ENCODE measurements at regions not wholly inside any gene's neighbourhood (a gene's known extent, or its start where the extent isn't known, plus 50 kb on each side); places are given as distances from the start of the nearest gene placed in this dataset.

DNA sequence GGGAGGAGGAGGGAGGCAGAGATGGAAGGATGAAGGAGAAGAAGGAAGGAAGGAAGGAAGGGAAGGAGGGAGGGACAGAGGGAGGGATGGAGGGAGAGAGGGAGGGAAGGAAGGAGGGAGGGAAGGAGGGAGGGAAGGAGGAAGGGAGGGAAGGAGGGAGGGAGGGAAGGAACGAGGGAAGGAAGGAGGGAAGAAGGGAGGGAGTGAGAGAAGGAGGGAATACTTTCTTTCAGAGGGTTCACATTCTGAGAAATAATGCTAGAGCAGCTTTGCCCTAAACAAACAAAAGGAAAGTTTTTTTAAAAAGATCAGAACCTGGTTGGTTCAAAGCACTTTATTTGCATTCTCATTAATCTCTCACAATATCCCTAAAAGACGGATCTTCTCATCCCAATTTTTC, 96.1 kb upstream of the NXT1 start:
- WGBS, 2 donors, result 49 to 55% methylated on average over 2 of the region's 2 CpGs
- no peak for DNase-seq (ENCODE audit: low spot score in 2 of 2)
- H3K4me3 ChIP-seq (ENCODE audit: low read depth, poor library complexity, severe bottlenecking), result no peak overlapping the region
- TF ChIP-seq POLR2A (IDR thresholded peaks at IDR 0.05), result no peak
- TF ChIP-seq, protein P1, sequence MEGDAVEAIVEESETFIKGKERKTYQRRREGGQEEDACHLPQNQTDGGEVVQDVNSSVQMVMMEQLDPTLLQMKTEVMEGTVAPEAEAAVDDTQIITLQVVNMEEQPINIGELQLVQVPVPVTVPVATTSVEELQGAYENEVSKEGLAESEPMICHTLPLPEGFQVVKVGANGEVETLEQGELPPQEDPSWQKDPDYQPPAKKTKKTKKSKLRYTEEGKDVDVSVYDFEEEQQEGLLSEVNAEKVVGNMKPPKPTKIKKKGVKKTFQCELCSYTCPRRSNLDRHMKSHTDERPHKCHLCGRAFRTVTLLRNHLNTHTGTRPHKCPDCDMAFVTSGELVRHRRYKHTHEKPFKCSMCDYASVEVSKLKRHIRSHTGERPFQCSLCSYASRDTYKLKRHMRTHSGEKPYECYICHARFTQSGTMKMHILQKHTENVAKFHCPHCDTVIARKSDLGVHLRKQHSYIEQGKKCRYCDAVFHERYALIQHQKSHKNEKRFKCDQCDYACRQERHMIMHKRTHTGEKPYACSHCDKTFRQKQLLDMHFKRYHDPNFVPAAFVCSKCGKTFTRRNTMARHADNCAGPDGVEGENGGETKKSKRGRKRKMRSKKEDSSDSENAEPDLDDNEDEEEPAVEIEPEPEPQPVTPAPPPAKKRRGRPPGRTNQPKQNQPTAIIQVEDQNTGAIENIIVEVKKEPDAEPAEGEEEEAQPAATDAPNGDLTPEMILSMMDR (IDR thresholded peaks at IDR 0.05), result no peak
- intact Hi-C loops (cut with DNase I; ENCODE audit: low total_unique reads), result no loop called here

DNA sequence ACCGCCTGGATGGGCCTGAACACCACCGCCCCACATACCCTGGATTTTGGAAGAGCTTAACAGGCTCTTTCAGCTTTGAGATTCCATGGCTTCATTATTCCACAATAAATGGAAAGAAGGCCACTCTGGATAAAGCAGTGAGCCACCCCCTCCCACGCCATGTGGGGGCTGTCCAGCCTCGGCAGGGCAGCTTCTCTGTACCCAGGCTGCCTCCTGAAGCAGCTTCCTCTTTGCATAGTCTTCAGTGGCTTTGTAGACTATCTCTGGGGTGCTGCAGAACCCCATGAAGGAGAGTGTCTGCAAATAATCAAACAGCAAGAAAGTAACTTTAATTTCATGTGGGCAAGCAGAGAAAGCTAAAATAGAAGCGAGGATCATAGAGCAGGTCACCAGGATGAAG, 96.6 kb upstream of the NXT1 start:
- no peak for TF ChIP-seq POLR2A (IDR thresholded peaks at IDR 0.05)
- TF ChIP-seq, protein P1 (IDR thresholded peaks at IDR 0.05), result no peak
- WGBS, 2 donors, result 69 to 87% methylated on average over 5 of the region's 5 CpGs
- H3K4me3 ChIP-seq (ENCODE audit: low read depth, poor library complexity, severe bottlenecking), result no peak overlapping the region
- DNase-seq (ENCODE audit: low spot score in 2 of 2), result no peak
- intact Hi-C loops (cut with DNase I; ENCODE audit: low total_unique reads), result no loop called here

DNA sequence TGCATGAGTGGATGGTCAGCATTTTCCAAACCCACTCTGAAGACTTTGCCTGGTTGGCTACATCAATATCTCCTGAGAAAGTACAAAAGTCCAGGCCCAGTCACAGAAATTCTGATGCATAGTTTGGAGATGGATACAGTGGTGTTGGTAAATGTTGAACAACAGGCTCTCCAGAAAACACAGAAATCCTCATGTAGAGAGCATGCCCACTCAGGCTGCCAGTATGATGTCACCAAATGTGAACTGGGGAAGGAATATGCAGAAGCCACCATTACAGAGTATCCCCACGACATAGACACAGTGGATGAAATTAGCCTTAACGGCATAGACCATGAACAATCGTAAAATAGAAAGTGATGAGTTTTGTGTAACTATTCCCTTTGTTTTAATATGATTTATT, 97.1 kb upstream of the NXT1 start:
- H3K4me3 ChIP-seq (ENCODE audit: low read depth, poor library complexity, severe bottlenecking), result no peak overlapping the region
- intact Hi-C loops (cut with DNase I; ENCODE audit: low total_unique reads), result no loop called here
- TF ChIP-seq, protein P1 (IDR thresholded peaks at IDR 0.05), result no peak
- TF ChIP-seq POLR2A (IDR thresholded peaks at IDR 0.05), result no peak
- WGBS, 2 donors, result 86 to 87% methylated on average over 3 of the region's 3 CpGs
- no peak for DNase-seq (ENCODE audit: low spot score in 2 of 2)

DNA sequence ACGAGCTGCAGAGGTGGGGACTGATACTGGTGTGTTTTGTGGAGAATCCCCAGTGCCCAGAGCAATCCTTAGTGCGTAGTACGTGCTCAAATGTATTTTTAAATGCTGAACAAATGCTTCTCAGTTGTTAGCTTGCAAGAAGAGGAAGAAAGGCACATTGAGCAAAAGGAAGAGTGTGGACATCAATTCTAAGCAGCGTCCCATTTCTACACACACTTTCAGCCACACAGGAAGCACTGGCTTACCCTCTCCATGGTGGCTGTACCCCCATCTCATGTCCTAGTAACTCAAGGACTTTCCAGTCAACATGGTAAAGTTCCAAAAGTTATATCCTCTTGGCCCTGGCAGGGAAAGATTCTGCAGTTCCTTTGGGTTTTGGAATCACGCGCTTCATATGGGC, 98.8 kb upstream of the NXT1 start:
- H3K4me3 ChIP-seq (ENCODE audit: low read depth, poor library complexity, severe bottlenecking), result no peak overlapping the region
- intact Hi-C loops (cut with DNase I; ENCODE audit: low total_unique reads), result no loop called here
- TF ChIP-seq POLR2A (IDR thresholded peaks at IDR 0.05), result no peak
- TF ChIP-seq, protein P1 (IDR thresholded peaks at IDR 0.05), result no peak
- no peak for DNase-seq (ENCODE audit: low spot score in 2 of 2)
- WGBS, 2 donors, result 84 to 89% methylated on average over 6 of the region's 6 CpGs

DNA sequence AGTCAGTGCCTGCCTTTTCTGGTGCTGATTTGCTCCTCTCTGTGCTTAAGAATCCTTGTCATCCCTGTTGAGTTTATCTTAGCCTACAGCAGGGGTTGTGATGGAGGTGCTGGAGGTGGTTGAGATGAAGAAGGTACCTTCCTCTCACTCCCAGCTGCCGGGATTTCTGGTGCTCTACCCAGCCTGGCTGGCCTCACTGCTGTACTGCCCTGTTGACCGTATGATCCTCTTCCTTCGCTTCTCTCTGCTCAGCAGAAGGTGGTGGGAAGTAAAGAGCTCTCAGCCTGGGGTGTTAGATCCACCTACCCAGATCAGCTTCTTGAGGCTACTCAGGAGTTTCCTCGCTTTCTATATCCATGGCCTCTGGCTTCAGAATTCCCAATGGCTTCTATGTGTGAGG, 101.0 kb upstream of the NXT1 start:
- DNase-seq (ENCODE audit: low spot score in 2 of 2), result peak in 1 of 2 donors; percentile 75
- TF ChIP-seq, protein P1 (IDR thresholded peaks at IDR 0.05), result no peak
- TF ChIP-seq POLR2A (IDR thresholded peaks at IDR 0.05), result no peak
- intact Hi-C loops (cut with DNase I; ENCODE audit: low total_unique reads), result loop anchor here (5.0 kb wide), 1 partner anchor 397 kb away; no protein-coding TSS in a partner anchor
- no peak overlapping the region for H3K4me3 ChIP-seq (ENCODE audit: low read depth, poor library complexity, severe bottlenecking)
- 80 to 87% methylated on average over 4 of the region's 4 CpGs for WGBS, 2 donors

DNA sequence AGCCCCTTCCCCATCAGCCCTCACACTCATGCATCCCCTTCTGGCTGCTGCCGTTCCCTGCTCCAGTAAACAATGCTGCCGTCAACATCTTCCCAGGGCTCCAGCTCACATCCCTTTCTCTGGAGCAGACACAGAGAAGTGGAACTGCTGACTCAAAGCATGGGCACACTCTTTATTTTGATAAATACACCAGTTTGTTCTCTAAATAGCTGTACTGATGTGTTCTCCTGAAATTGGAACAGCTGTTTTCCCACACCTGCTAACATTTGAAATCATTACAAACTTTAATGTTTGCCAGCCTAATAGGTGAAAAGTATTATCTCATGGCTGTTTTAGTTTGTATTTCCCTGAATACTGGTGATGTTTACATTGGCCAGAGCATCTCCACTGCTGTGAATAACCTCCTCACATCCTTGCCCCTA, 102.1 kb upstream of the NXT1 start:
- peak in 1 of 2 donors; percentile 58 for DNase-seq (ENCODE audit: low spot score in 2 of 2)
- no peak overlapping the region for H3K4me3 ChIP-seq (ENCODE audit: low read depth, poor library complexity, severe bottlenecking)
- TF ChIP-seq, protein P1 (IDR thresholded peaks at IDR 0.05), result no peak
- no peak for TF ChIP-seq POLR2A (IDR thresholded peaks at IDR 0.05)
- WGBS, 2 donors, result 47 to 48% methylated on average over 2 of the region's 2 CpGs
- intact Hi-C loops (cut with DNase I; ENCODE audit: low total_unique reads), result loop anchor here (5.0 kb wide), 1 partner anchor 396 kb away; no protein-coding TSS in a partner anchor
